Activated CD8-positive, alpha-beta memory T cell treated with anti-CD3 and anti-CD28 coated beads, Interleukin-2, amount 50 U/mL, for 48 hours (primary cell): ENCODE measurements at regions not wholly inside any gene's neighbourhood (a gene's known extent, or its start where the extent isn't known, plus 50 kb on each side); places are given as distances from the start of the nearest gene placed in this dataset.

Source experiments
- DNase-seq: peaks from one replicate; pipeline ENCODE4 v3.0.0-alpha.2; 2020

- DNase-seq = no peak
Measured at GRCh38 chr13:105565136-105565727, 970.2 kb downstream of the EFNB2 start.

- DNase-seq = no peak
Measured at GRCh38 chr13:105552078-105552477, 983.4 kb downstream of the EFNB2 start.

GRCh38 chr13:105547851-105548250 is 987.6 kb downstream of the EFNB2 start:
- no peak for DNase-seq

- no peak for DNase-seq
Measured at GRCh38 chr13:105545811-105546210, 989.7 kb downstream of the EFNB2 start.

GRCh38 chr13:105543742-105544141 is 991.7 kb downstream of the EFNB2 start:
- DNase-seq = no peak

- DNase-seq = no peak
Measured at GRCh38 chr13:105541565-105541964, 993.9 kb downstream of the EFNB2 start.

GRCh38 chr13:105538346-105538745 is 997.1 kb downstream of the EFNB2 start:
- DNase-seq = no peak

GRCh38 chr13:105537113-105537512 is 998.3 kb downstream of the EFNB2 start:
- DNase-seq = no peak

- no peak for DNase-seq
Measured at GRCh38 chr13:105530468-105530867, 1005.0 kb downstream of the EFNB2 start.

GRCh38 chr13:105527127-105527526 is 1008.3 kb downstream of the EFNB2 start:
- no peak for DNase-seq

GRCh38 chr13:105519771-105520170 is 1015.7 kb downstream of the EFNB2 start:
- no peak for DNase-seq

GRCh38 chr13:105518086-105518485 is 1017.4 kb downstream of the EFNB2 start:
- DNase-seq = no peak

GRCh38 chr13:105514401-105514800 is 1021.1 kb downstream of the EFNB2 start:
- no peak for DNase-seq

- no peak for DNase-seq
Measured at GRCh38 chr13:105513448-105513847, 1022.0 kb downstream of the EFNB2 start.

GRCh38 chr13:105509981-105510762 is 1025.3 kb downstream of the EFNB2 start:
- no peak for DNase-seq

GRCh38 chr13:105506463-105506862 is 1029.0 kb downstream of the EFNB2 start:
- DNase-seq = no peak

GRCh38 chr13:105502193-105502592 is 1033.3 kb downstream of the EFNB2 start:
- DNase-seq = no peak

- no peak for DNase-seq
Measured at GRCh38 chr13:105497597-105497996, 1037.9 kb downstream of the EFNB2 start.

- DNase-seq = no peak
Measured at GRCh38 chr13:105492216-105492615, 1043.2 kb downstream of the EFNB2 start.

GRCh38 chr13:105491345-105491744 is 1044.1 kb downstream of the EFNB2 start:
- no peak for DNase-seq

GRCh38 chr13:105485081-105485480 is 1050.4 kb downstream of the EFNB2 start:
- DNase-seq = no peak

GRCh38 chr13:105474983-105475610 is 1060.4 kb downstream of the EFNB2 start:
- no peak for DNase-seq

- no peak for DNase-seq
Measured at GRCh38 chr13:105471673-105472072, 1063.8 kb downstream of the EFNB2 start.

GRCh38 chr13:105466376-105466775 is 1069.1 kb downstream of the EFNB2 start:
- no peak for DNase-seq
